K562 (cell line): ENCODE measurements at regions not wholly inside any gene's neighbourhood (a gene's known extent, or its start where the extent isn't known, plus 50 kb on each side); places are given as distances from the start of the nearest gene placed in this dataset.

Experiments
- TF ChIP-seq, protein P1 (sequence below): sonication (generic); formaldehyde crosslinking; IDR thresholded peaks from 2 replicates; pipeline ENCODE4 v1.8.1; 2023; ENCODE audit warnings: missing genetic modification reagents, mild to moderate bottlenecking, borderline replicate concordance

DNA sequence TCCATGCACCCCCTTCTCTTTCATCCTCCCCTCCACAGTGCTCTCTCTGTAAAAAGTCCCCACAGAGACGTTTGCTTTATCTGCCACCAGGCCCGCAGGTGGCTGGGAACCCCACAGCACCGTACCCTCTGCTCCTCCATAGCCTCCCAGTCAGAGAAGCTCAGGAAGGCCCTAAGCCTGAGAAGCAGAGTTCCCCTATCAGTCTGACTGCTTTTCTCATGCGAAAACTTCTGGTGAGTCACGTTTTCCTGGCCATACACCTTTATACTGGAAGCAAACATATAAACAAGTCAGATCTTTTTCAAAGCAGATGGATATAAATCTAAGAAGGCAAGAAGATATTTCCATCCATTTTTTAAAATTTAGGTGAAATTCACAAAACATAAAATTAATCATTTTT, 51.5 kb upstream of the MEF2A start (continued):
- TF ChIP-seq, protein P1, sequence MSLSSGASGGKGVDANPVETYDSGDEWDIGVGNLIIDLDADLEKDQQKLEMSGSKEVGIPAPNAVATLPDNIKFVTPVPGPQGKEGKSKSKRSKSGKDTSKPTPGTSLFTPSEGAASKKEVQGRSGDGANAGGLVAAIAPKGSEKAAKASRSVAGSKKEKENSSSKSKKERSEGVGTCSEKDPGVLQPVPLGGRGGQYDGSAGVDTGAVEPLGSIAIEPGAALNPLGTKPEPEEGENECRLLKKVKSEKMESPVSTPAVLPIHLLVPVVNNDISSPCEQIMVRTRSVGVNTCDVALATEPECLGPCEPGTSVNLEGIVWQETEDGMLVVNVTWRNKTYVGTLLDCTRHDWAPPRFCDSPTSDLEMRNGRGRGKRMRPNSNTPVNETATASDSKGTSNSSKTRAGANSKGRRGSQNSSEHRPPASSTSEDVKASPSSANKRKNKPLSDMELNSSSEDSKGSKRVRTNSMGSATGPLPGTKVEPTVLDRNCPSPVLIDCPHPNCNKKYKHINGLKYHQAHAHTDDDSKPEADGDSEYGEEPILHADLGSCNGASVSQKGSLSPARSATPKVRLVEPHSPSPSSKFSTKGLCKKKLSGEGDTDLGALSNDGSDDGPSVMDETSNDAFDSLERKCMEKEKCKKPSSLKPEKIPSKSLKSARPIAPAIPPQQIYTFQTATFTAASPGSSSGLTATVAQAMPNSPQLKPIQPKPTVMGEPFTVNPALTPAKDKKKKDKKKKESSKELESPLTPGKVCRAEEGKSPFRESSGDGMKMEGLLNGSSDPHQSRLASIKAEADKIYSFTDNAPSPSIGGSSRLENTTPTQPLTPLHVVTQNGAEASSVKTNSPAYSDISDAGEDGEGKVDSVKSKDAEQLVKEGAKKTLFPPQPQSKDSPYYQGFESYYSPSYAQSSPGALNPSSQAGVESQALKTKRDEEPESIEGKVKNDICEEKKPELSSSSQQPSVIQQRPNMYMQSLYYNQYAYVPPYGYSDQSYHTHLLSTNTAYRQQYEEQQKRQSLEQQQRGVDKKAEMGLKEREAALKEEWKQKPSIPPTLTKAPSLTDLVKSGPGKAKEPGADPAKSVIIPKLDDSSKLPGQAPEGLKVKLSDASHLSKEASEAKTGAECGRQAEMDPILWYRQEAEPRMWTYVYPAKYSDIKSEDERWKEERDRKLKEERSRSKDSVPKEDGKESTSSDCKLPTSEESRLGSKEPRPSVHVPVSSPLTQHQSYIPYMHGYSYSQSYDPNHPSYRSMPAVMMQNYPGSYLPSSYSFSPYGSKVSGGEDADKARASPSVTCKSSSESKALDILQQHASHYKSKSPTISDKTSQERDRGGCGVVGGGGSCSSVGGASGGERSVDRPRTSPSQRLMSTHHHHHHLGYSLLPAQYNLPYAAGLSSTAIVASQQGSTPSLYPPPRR = no peak
- TF ChIP-seq, all 486 proteins: peak for 0
